WTC11 (cell line): ENCODE measurements at regions not wholly inside any gene's neighbourhood (a gene's known extent, or its start where the extent isn't known, plus 50 kb on each side); places are given as distances from the start of the nearest gene placed in this dataset.

Experiments
- ATF1 ChIP-seq: sonication (generic); formaldehyde crosslinking; IDR thresholded peaks from 2 replicates; pipeline ENCODE4 v1.8.1; 2023; ENCODE audit warnings: mild to moderate bottlenecking, moderate library complexity, missing genetic modification reagents
- ESRRA ChIP-seq: sonication (generic); formaldehyde crosslinking; IDR thresholded peaks from 2 replicates; pipeline ENCODE4 v1.8.1; 2022; ENCODE audit warnings: mild to moderate bottlenecking, missing genetic modification reagents, borderline replicate concordance
- GABPB1 ChIP-seq: sonication (generic); formaldehyde crosslinking; IDR thresholded peaks from 2 replicates; pipeline ENCODE4 v1.8.1; 2023; ENCODE audit warnings: mild to moderate bottlenecking, missing genetic modification reagents
- NR2C2 ChIP-seq: sonication (generic); formaldehyde crosslinking; IDR thresholded peaks from 2 replicates; pipeline ENCODE4 v1.8.0; 2022; ENCODE audit warnings: mild to moderate bottlenecking, missing genetic modification reagents
- RELA ChIP-seq: sonication (generic); formaldehyde crosslinking; IDR thresholded peaks from 2 replicates; pipeline ENCODE4 v1.8.1; 2022; ENCODE audit warnings: missing genetic modification reagents, mild to moderate bottlenecking, borderline replicate concordance
- SP1 ChIP-seq: sonication (generic); formaldehyde crosslinking; conservative IDR thresholded peaks from 2 replicates; pipeline ENCODE4 v1.8.1; 2022; ENCODE audit warnings: missing genetic modification reagents
- ZNF416 ChIP-seq: fragments of 250-450 bp; sonication (Bioruptor Pico); IDR thresholded peaks from 2 replicates; pipeline ENCODE4 v1.9.0; 2021; ENCODE audit warnings: mild to moderate bottlenecking, inconsistent platforms
- TF ChIP-seq, protein P1 (sequence below): sonication (generic); formaldehyde crosslinking; IDR thresholded peaks from 2 replicates; pipeline ENCODE4 v1.8.0; 2023; ENCODE audit warnings: missing genetic modification reagents
- TF ChIP-seq, protein P2 (sequence below): fragments of 200-600 bp; IDR thresholded peaks from 2 replicates; pipeline ENCODE4 v1.8.0; 2022; ENCODE audit warnings: antibody characterized with exemption
- TF ChIP-seq, protein P3 (sequence below): sonication (generic); formaldehyde crosslinking; IDR thresholded peaks from 2 replicates; pipeline ENCODE4 v1.8.1; 2023; ENCODE audit warnings: mild to moderate bottlenecking, missing genetic modification reagents
- TF ChIP-seq, protein P4 (sequence below): sonication (generic); formaldehyde crosslinking; IDR thresholded peaks from 2 replicates; pipeline ENCODE4 v1.8.1; 2022; ENCODE audit warnings: low read depth, missing genetic modification reagents, borderline replicate concordance
- TF ChIP-seq, protein P5 (sequence below): sonication (generic); formaldehyde crosslinking; IDR thresholded peaks from 2 replicates; pipeline ENCODE4 v1.8.1; 2022; ENCODE audit warnings: mild to moderate bottlenecking, moderate library complexity, missing genetic modification reagents
- TF ChIP-seq, protein P6 (sequence below): sonication (generic); formaldehyde crosslinking; IDR thresholded peaks from 2 replicates; pipeline ENCODE4 v1.8.0; 2022; ENCODE audit warnings: missing genetic modification reagents

DNA sequence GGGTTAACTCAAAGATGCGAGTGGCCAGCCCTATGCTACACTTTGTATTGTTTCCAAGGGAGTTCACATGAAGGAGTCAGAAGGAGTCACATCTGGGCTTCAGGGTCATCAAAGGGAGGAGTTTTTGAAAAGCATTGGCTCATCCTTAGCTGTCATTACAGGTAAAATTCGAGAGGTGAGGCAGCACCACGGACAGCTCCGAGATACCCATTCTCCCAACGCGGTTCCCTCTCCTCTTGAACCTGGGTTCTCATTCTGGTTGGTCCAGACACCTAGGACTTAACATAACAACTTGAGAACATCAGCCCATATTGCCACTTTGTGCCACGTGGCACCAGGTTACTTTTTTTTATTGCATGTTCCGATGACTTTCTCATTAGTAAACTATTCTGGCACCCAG is 768.6 kb downstream of the NLGN4Y start:
- TF ChIP-seq ESRRA (CRISPR knock-in tag) = no peak
- TF ChIP-seq, protein P1, sequence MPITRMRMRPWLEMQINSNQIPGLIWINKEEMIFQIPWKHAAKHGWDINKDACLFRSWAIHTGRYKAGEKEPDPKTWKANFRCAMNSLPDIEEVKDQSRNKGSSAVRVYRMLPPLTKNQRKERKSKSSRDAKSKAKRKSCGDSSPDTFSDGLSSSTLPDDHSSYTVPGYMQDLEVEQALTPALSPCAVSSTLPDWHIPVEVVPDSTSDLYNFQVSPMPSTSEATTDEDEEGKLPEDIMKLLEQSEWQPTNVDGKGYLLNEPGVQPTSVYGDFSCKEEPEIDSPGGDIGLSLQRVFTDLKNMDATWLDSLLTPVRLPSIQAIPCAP (CRISPR knock-in tag) = no peak
- TF ChIP-seq ATF1 (CRISPR knock-in tag) = no peak
- TF ChIP-seq, protein P2, sequence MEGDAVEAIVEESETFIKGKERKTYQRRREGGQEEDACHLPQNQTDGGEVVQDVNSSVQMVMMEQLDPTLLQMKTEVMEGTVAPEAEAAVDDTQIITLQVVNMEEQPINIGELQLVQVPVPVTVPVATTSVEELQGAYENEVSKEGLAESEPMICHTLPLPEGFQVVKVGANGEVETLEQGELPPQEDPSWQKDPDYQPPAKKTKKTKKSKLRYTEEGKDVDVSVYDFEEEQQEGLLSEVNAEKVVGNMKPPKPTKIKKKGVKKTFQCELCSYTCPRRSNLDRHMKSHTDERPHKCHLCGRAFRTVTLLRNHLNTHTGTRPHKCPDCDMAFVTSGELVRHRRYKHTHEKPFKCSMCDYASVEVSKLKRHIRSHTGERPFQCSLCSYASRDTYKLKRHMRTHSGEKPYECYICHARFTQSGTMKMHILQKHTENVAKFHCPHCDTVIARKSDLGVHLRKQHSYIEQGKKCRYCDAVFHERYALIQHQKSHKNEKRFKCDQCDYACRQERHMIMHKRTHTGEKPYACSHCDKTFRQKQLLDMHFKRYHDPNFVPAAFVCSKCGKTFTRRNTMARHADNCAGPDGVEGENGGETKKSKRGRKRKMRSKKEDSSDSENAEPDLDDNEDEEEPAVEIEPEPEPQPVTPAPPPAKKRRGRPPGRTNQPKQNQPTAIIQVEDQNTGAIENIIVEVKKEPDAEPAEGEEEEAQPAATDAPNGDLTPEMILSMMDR = no peak
- TF ChIP-seq, protein P3, sequence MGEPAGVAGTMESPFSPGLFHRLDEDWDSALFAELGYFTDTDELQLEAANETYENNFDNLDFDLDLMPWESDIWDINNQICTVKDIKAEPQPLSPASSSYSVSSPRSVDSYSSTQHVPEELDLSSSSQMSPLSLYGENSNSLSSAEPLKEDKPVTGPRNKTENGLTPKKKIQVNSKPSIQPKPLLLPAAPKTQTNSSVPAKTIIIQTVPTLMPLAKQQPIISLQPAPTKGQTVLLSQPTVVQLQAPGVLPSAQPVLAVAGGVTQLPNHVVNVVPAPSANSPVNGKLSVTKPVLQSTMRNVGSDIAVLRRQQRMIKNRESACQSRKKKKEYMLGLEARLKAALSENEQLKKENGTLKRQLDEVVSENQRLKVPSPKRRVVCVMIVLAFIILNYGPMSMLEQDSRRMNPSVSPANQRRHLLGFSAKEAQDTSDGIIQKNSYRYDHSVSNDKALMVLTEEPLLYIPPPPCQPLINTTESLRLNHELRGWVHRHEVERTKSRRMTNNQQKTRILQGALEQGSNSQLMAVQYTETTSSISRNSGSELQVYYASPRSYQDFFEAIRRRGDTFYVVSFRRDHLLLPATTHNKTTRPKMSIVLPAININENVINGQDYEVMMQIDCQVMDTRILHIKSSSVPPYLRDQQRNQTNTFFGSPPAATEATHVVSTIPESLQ (CRISPR knock-in tag) = no peak
- no peak for TF ChIP-seq SP1 (CRISPR knock-in tag)
- TF ChIP-seq GABPB1 = no peak
- TF ChIP-seq, protein P4, sequence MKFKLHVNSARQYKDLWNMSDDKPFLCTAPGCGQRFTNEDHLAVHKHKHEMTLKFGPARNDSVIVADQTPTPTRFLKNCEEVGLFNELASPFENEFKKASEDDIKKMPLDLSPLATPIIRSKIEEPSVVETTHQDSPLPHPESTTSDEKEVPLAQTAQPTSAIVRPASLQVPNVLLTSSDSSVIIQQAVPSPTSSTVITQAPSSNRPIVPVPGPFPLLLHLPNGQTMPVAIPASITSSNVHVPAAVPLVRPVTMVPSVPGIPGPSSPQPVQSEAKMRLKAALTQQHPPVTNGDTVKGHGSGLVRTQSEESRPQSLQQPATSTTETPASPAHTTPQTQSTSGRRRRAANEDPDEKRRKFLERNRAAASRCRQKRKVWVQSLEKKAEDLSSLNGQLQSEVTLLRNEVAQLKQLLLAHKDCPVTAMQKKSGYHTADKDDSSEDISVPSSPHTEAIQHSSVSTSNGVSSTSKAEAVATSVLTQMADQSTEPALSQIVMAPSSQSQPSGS (CRISPR knock-in tag) = no peak
- no peak for TF ChIP-seq RELA
- TF ChIP-seq ZNF416 (CRISPR knock-in tag) = no peak
- no peak for TF ChIP-seq NR2C2
- TF ChIP-seq, protein P5, sequence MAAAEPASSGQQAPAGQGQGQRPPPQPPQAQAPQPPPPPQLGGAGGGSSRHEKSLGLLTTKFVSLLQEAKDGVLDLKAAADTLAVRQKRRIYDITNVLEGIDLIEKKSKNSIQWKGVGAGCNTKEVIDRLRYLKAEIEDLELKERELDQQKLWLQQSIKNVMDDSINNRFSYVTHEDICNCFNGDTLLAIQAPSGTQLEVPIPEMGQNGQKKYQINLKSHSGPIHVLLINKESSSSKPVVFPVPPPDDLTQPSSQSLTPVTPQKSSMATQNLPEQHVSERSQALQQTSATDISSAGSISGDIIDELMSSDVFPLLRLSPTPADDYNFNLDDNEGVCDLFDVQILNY = no peak
- TF ChIP-seq, protein P6, sequence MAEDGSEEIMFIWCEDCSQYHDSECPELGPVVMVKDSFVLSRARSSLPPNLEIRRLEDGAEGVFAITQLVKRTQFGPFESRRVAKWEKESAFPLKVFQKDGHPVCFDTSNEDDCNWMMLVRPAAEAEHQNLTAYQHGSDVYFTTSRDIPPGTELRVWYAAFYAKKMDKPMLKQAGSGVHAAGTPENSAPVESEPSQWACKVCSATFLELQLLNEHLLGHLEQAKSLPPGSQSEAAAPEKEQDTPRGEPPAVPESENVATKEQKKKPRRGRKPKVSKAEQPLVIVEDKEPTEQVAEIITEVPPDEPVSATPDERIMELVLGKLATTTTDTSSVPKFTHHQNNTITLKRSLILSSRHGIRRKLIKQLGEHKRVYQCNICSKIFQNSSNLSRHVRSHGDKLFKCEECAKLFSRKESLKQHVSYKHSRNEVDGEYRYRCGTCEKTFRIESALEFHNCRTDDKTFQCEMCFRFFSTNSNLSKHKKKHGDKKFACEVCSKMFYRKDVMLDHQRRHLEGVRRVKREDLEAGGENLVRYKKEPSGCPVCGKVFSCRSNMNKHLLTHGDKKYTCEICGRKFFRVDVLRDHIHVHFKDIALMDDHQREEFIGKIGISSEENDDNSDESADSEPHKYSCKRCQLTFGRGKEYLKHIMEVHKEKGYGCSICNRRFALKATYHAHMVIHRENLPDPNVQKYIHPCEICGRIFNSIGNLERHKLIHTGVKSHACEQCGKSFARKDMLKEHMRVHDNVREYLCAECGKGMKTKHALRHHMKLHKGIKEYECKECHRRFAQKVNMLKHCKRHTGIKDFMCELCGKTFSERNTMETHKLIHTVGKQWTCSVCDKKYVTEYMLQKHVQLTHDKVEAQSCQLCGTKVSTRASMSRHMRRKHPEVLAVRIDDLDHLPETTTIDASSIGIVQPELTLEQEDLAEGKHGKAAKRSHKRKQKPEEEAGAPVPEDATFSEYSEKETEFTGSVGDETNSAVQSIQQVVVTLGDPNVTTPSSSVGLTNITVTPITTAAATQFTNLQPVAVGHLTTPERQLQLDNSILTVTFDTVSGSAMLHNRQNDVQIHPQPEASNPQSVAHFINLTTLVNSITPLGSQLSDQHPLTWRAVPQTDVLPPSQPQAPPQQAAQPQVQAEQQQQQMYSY (CRISPR knock-in tag) = no peak
